ENCODE measurements at regions not wholly inside any gene's neighbourhood (a gene's known extent, or its start where the extent isn't known, plus 50 kb on each side); places are given as distances from the start of the nearest gene placed in this dataset.

DNA sequence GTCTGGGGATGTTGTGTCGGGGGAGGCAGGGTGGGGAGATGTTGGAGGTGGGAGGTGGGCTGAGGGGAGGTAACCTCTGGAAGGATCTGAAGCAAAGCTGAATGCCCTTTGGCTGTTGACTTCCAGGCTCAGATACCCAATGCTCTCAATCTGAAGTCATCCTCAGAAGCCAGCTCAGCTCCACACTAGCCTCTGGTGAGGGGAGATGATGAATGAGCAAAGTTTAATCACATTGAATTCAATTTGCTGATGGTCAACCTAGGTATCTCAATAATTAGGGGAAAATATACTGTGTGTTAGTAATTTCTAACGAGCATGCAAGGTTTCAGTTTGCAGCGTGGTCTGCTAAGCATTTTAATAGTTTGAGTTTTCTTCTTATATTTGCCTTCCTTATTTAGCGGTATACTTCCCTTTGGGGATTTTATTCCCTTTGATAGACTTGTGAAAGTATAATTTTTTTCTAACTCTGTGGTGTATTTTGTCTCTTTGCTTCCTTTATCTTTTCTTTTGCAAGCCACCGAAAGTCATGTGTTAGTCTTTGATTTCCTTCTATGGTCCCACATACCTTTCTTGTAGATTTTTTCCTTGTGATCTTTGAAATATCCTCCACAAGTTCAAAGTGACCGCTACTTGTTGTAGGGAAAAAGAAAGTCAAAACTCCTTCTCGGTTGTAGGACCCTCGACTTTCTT, 146.3 kb upstream of the LEF1 start:
- DNase-seq (ENCODE audit: low read depth): no peak
- H3K4me3 ChIP-seq (ENCODE audit: low read length): no peak overlapping the region
- TF ChIP-seq, protein P1, sequence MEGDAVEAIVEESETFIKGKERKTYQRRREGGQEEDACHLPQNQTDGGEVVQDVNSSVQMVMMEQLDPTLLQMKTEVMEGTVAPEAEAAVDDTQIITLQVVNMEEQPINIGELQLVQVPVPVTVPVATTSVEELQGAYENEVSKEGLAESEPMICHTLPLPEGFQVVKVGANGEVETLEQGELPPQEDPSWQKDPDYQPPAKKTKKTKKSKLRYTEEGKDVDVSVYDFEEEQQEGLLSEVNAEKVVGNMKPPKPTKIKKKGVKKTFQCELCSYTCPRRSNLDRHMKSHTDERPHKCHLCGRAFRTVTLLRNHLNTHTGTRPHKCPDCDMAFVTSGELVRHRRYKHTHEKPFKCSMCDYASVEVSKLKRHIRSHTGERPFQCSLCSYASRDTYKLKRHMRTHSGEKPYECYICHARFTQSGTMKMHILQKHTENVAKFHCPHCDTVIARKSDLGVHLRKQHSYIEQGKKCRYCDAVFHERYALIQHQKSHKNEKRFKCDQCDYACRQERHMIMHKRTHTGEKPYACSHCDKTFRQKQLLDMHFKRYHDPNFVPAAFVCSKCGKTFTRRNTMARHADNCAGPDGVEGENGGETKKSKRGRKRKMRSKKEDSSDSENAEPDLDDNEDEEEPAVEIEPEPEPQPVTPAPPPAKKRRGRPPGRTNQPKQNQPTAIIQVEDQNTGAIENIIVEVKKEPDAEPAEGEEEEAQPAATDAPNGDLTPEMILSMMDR (conservative IDR thresholded peaks at IDR 0.05; ENCODE audit: low read length): no peak

DNA sequence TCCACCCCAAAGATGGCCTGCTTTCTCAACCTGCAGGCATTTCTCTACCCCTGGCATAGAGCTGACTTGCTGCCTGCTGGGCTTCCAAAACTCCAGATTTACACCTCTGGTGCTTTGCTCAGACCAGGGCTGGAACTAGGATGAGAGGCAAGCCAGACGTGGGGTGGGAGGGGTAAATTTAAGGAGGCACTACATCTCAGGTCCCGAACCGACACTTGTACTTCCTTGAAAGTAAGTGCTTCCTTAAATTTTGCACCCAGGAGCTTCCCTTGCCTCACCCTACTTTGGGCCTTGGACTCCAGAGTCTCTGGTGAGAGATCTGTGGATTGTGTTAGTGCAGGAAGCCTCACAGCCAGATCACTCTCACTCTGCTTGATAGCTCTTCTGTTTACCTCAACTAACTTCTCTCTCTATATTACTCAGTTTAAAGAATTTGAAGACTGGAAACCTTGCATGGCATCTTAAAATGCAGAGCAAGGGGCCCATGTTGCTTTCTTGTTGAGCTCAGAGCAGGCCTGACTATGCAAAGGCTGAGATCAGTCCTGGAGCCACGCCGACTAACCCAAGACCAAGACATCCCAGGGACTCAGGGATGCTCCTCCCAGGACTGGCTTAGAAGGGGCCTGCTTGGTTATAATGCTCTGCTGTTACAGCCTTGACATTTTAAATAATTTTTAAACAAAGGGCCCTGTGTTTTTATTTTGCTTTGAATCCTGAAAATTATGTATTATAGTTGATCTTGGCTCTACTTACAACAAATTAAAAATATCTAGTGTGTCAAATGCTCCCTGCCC, 145.0 kb upstream of the LEF1 start:
- TF ChIP-seq, protein P1 (conservative IDR thresholded peaks at IDR 0.05; ENCODE audit: low read length): no peak
- no peak overlapping the region for H3K4me3 ChIP-seq (ENCODE audit: low read length)
- no peak for DNase-seq (ENCODE audit: low read depth)

DNA sequence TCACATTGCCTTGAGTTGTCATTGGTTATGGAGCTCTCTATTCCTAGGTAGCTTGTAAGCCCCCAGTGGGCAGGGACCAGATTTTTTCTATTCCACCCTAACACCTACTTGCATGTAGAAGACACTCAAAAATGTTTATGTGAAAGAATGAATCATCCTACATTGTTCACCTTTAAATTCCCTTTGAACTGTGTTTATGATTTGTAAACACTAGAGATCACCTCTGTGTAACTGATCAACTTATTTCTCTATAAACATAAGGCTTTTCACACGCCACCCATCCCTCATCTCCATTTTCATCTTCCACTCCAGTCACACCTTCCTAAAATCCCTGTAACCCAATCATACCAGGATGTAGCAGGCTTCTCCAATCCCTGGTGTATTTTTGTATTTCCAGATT, 142.6 kb upstream of the LEF1 start:
- no peak for DNase-seq (ENCODE audit: low read depth)
- TF ChIP-seq, protein P1 (conservative IDR thresholded peaks at IDR 0.05; ENCODE audit: low read length): no peak
- no peak overlapping the region for H3K4me3 ChIP-seq (ENCODE audit: low read length)

DNA sequence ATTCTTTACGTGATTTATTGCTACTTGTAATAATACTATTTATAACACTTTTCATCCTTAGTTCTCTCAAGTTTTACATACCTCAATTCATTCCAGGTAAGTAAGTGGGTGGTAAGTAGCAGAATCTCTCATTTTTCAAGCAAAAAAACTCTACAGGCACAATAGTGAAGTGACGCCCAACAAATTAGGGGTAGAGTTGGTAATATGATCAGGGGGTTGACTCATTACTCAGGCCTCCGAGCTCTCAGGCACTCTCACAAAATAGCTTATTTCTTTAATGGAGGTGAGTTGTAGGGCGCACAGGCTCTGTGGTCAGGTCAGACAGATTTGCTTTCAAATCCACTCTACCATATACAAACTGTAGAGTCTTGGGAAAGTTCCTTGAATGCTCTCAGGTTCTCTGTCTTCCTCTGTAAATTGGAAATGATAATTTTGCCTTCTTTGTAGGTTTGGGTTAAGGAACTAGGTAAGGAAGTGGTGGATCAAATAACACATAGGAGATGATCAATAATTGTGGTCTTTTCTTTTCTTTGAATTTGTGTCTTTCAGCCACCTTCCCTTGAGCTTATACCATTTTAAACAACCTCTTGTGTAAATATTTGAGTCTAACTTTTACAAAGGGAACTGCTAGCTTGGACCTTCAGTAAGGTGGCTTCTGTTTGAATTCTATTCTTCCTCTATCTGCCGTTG, 134.9 kb upstream of the LEF1 start:
- DNase-seq (ENCODE audit: low read depth): no peak
- H3K4me3 ChIP-seq (ENCODE audit: low read length): no peak overlapping the region
- TF ChIP-seq, protein P1 (conservative IDR thresholded peaks at IDR 0.05; ENCODE audit: low read length): no peak

DNA sequence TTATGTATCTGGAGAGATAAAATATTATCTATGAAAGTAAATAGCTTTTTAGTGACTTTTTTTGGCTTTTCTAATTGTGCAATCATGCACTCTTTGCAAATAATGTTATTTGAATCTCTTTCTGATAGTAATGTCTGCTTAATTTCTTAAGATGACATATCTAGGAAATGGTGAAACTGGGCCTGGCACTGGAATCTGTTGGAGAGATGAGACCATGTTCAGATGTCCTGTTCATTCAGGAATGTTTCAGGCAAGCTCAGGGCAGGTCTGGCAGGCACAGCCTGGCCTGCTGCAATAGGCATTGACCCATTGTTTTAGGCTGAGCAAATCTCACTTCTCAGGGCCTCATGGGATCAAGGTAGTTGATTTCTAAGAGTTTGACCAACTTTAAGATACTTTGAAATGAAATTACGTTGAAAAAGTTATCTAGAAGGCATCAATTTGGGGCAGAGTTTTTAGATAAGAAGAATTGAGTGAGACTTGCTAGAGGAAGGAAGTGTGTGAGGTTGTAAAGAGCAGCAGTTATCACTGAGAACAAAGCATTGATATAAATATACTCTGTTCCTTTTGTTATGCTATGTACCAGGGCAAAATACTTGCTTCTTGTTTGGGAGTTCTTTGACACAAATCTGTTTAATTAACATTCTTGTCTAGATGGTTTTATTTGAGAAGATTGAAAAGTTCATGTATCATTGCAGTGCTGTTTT, 133.0 kb upstream of the LEF1 start:
- TF ChIP-seq, protein P1 (conservative IDR thresholded peaks at IDR 0.05; ENCODE audit: low read length): no peak
- H3K4me3 ChIP-seq (ENCODE audit: low read length): no peak overlapping the region
- DNase-seq (ENCODE audit: low read depth): no peak

DNA sequence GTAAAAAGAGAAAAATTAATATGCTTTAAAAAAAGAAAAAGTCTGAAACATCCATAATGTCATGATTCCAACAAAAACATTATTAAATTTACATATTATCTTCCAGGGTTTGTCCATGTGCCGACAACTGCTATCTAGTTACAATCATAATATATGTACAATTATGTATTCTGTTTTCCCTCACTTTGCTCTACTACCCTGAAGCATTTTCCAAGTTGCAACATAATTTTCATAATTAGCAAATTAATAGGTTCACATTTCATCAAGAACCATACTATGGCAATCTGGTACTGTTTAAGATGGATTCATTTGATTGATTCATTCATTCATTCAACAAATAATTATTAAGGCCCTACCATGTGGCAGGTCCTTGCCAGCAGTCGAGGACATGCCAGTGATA, 128.9 kb upstream of the LEF1 start:
- no peak overlapping the region for H3K4me3 ChIP-seq (ENCODE audit: low read length)
- TF ChIP-seq, protein P1 (conservative IDR thresholded peaks at IDR 0.05; ENCODE audit: low read length): no peak
- DNase-seq (ENCODE audit: low read depth): no peak

Measured in AG10803 (cell line).